ENCODE measurements at regions not wholly inside any gene's neighbourhood (a gene's known extent, or its start where the extent isn't known, plus 50 kb on each side); places are given as distances from the start of the nearest gene placed in this dataset.
"Not testable (repeated sequence)": the region's sequence is repeated elsewhere in the genome, so short reads cannot be mapped to it uniquely, and the experiment has no call there.

DNA sequence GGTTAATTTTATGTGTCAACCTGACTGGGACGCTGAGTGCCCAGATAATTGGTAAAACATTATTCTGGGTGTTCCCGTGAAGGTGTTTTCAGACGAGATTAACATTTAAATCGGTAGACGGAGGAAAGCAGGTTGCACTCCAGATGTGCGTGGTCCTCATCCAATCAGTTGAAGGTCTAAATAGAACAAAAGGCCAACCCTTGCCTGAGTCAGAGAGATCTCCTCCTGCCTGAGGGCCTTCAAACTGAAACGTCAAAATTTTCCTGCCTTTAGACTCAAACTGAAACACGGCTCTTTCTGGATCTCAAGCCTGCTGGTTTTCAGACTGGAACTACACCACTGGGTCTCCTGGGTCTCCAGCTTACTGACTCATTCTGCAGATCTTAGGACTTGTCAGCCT lies 70.9 kb downstream of the NPIPA5 start:
- H3K36me3 Mint-ChIP-seq; ATAC-seq; DNase-seq (ENCODE audit: low spot score in 2 of 2); H3K4me1 Mint-ChIP-seq; H3K9me3 Mint-ChIP-seq; H3K27ac Mint-ChIP-seq; H3K4me3 Mint-ChIP-seq: not testable (repeated sequence)

- not testable (repeated sequence) for H3K4me1 Mint-ChIP-seq; DNase-seq (ENCODE audit: low spot score in 2 of 2); ATAC-seq; H3K4me3 Mint-ChIP-seq; H3K9me3 Mint-ChIP-seq; H3K27ac Mint-ChIP-seq; H3K36me3 Mint-ChIP-seq
Observed at GRCh38 chr16:15305889-15306288, 72.2 kb downstream of the NPIPA5 start.

DNA sequence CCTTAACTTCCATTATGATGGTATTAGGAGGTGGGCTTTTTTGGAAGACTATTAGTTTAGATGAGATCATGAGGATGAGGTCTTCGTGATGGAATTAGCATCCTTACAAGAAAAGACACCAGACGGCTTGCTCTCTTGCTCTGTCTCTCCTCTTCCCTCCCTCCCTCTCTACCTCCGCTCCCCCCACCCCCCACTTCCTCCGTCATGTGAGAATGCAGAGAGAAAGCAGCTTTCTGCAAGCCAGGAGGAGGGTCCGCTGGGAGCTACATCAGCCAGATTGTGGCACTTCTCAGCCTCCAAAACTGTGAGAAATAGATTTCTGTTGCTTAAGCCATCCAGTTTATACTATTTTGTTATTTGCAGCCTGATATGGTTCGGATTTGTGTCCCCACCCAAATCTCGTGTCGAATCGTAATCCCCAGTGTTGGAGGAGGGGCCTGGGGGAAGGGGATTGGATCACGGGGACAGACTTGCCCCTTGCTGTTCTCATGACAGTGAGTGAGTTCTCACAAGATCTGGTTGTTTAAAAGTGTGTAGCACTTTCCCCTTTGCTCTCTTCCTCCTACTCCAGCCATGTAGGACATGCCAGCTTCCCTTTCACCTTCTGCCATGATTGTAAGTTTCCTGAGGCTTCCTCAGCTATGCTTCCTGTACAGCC lies 74.3 kb downstream of the NPIPA5 start:
- not testable (repeated sequence) for ATAC-seq

GRCh38 chr16:15297104-15297503 lies 81.0 kb downstream of the NPIPA5 start:
- H3K4me3 Mint-ChIP-seq; DNase-seq (ENCODE audit: low spot score in 2 of 2); H3K27ac Mint-ChIP-seq; H3K9me3 Mint-ChIP-seq; H3K36me3 Mint-ChIP-seq; H3K4me1 Mint-ChIP-seq; ATAC-seq: not testable (repeated sequence)

More for the DNA sequence above, 74.3 kb downstream of the NPIPA5 start:
- not testable (repeated sequence) for DNase-seq (ENCODE audit: low spot score in 2 of 2); H3K36me3 Mint-ChIP-seq; H3K27ac Mint-ChIP-seq; H3K4me3 Mint-ChIP-seq; H3K4me1 Mint-ChIP-seq; H3K9me3 Mint-ChIP-seq

- ATAC-seq; H3K4me1 Mint-ChIP-seq; H3K36me3 Mint-ChIP-seq; H3K9me3 Mint-ChIP-seq; DNase-seq (ENCODE audit: low spot score in 2 of 2); H3K27ac Mint-ChIP-seq; H3K4me3 Mint-ChIP-seq: not testable (repeated sequence)
Observed at GRCh38 chr16:15274796-15275195, 103.3 kb downstream of the NPIPA5 start.

DNA sequence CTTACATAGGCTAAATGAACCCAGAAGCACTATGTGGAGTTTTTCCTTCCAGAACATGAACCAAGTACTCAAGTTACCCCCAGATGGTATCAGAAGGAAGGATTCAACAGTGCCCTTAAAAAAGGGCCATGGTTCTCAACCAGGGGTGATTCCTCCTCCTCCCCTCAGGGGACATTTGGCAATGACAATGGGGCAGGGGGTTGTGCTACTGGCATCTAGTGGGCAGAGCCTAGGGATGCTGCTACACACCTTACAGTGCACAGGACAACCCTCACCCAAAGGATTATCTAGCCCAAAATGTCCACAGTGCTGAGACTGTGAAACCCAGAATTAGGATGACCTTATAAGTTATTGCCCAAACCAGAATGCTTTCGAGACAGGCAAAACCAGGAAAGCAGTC lies 104.1 kb downstream of the NPIPA5 start:
- not testable (repeated sequence) for ATAC-seq; DNase-seq (ENCODE audit: low spot score in 2 of 2); H3K9me3 Mint-ChIP-seq; H3K27ac Mint-ChIP-seq; H3K4me3 Mint-ChIP-seq; H3K36me3 Mint-ChIP-seq; H3K4me1 Mint-ChIP-seq

DNA sequence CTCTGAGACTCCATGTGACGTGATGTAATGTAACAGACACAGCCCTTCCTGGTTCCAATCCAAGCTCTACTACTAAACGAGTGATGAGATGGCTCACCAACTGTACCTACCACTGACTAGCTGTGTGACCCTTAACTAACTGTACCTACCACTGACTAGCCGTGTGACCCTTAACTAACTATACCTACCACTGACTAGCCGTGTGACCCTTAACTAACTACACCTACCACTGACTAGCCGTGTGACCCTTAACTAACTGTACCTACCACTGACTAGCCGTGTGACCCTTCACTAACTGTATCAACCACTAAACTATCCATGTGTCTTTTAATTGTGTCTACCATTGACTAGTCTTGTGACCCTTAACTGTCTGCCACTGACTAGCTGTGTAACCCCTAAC lies 111.2 kb downstream of the NPIPA5 start:
- H3K27ac Mint-ChIP-seq; H3K36me3 Mint-ChIP-seq; DNase-seq (ENCODE audit: low spot score in 2 of 2); ATAC-seq; H3K4me1 Mint-ChIP-seq; H3K4me3 Mint-ChIP-seq; H3K9me3 Mint-ChIP-seq: not testable (repeated sequence)

DNA sequence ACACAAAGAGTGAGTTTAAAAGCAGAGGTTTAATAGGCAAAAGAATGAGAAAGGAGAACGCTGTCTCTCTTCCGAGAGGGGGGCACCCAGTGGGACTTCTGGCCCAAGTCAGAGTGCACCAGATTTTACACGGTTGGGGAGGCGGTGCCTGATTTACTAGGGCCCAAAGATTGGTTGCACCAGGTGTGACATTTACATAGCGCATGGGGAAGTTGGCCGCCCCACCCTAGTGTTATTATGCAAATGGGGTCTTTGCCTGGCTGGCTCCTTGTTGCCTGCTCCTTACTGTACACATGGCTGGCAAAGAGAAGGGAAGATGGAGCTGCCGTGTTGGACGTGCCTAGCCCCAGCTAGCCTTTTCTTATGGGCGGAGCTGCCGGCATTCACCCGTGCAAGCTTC lies 115.9 kb downstream of the NPIPA5 start:
- H3K36me3 Mint-ChIP-seq; H3K9me3 Mint-ChIP-seq; DNase-seq (ENCODE audit: low spot score in 2 of 2); H3K27ac Mint-ChIP-seq; ATAC-seq; H3K4me3 Mint-ChIP-seq; H3K4me1 Mint-ChIP-seq: not testable (repeated sequence)

DNA sequence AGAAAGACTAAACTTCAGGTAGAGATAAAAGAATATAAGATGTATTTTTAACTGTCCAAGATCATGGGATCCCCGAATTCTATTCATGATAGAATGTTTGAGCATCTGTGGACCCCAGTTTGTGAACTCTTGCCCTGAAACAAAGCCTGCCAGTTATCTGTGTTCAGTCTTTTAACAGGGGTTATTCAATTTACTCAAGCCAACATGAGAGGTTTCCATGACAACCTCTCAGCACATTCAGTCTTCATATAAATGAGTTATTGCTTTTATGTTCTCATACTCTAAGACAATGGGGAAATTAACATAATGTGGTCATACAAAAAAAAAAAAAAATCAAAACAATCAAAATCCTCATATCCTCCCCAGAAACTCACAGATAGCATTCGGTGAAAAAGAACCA lies 130.1 kb downstream of the NPIPA5 start:
- not testable (repeated sequence) for ATAC-seq

GRCh38 chr16:15236674-15237323 lies 141.3 kb downstream of the NPIPA5 start:
- not testable (repeated sequence) for H3K27ac Mint-ChIP-seq; ATAC-seq; H3K36me3 Mint-ChIP-seq; H3K9me3 Mint-ChIP-seq; H3K4me3 Mint-ChIP-seq; H3K4me1 Mint-ChIP-seq; DNase-seq (ENCODE audit: low spot score in 2 of 2)

More for the DNA sequence above, 130.1 kb downstream of the NPIPA5 start:
- H3K36me3 Mint-ChIP-seq; H3K9me3 Mint-ChIP-seq; H3K27ac Mint-ChIP-seq; H3K4me3 Mint-ChIP-seq; H3K4me1 Mint-ChIP-seq; DNase-seq (ENCODE audit: low spot score in 2 of 2): not testable (repeated sequence)

- H3K27ac Mint-ChIP-seq; H3K9me3 Mint-ChIP-seq; H3K36me3 Mint-ChIP-seq; H3K4me1 Mint-ChIP-seq; H3K4me3 Mint-ChIP-seq; ATAC-seq; DNase-seq (ENCODE audit: low spot score in 2 of 2): not testable (repeated sequence)
Observed at GRCh38 chr16:15235140-15235539, 141.1 kb upstream of the RRN3 start.

DNA sequence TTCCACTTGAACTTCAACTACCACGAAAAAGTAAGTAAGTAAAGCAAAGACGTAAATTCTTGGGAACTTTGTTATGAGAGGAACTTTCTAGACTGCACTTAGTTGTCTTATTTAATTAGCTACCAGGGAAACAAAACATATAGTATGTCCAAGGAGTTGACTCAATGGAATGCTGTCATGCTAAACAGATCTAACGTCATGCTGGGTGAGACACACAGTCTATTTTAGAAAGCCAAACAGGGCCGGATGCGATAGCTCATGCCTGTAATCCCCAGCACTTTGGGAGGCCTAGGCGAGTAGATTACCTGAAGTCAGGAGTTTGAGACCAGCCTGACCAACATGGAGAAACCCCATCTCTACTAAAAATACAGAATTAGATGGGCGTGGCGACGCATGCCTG lies 140.6 kb upstream of the RRN3 start:
- not testable (repeated sequence) for DNase-seq (ENCODE audit: low spot score in 2 of 2); H3K9me3 Mint-ChIP-seq; H3K27ac Mint-ChIP-seq; H3K36me3 Mint-ChIP-seq; H3K4me3 Mint-ChIP-seq; ATAC-seq; H3K4me1 Mint-ChIP-seq

- not testable (repeated sequence) for H3K36me3 Mint-ChIP-seq; DNase-seq (ENCODE audit: low spot score in 2 of 2); H3K4me3 Mint-ChIP-seq; H3K9me3 Mint-ChIP-seq; ATAC-seq; H3K4me1 Mint-ChIP-seq; H3K27ac Mint-ChIP-seq
Observed at GRCh38 chr16:15230432-15230831, 136.4 kb upstream of the RRN3 start.

GRCh38 chr16:15229661-15230060 lies 135.6 kb upstream of the RRN3 start:
- H3K27ac Mint-ChIP-seq; H3K36me3 Mint-ChIP-seq; DNase-seq (ENCODE audit: low spot score in 2 of 2); H3K4me3 Mint-ChIP-seq; H3K9me3 Mint-ChIP-seq; H3K4me1 Mint-ChIP-seq; ATAC-seq: not testable (repeated sequence)

DNA sequence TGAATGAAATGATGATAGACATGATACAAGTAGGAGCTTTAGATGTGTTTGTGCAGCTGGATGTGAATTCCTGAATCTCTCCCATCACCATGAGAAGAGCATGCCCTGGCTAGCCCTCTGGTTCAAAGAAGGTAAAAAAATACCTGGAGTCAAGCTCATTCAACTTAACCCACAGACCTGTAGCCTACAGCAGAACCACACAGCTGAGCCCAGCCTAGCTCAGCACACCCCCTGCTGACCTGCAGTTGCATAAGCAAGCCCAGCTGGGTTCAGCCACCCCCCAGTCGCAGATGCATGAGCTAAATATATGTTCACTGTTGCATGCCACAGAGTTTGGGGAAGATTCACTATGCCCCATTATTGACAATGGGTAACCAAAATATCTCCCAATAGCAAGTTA lies 130.6 kb upstream of the RRN3 start:
- not testable (repeated sequence) for H3K36me3 Mint-ChIP-seq; H3K4me3 Mint-ChIP-seq; H3K9me3 Mint-ChIP-seq; H3K27ac Mint-ChIP-seq; ATAC-seq; H3K4me1 Mint-ChIP-seq; DNase-seq (ENCODE audit: low spot score in 2 of 2)

- not testable (repeated sequence) for H3K9me3 Mint-ChIP-seq; H3K4me3 Mint-ChIP-seq; DNase-seq (ENCODE audit: low spot score in 2 of 2); ATAC-seq; H3K36me3 Mint-ChIP-seq; H3K27ac Mint-ChIP-seq; H3K4me1 Mint-ChIP-seq
Observed at GRCh38 chr16:15223398-15223797, 129.3 kb upstream of the RRN3 start.

Data from stimulated activated effector memory CD8-positive, alpha-beta T cell treated with anti-CD3 and anti-CD28 coated beads, Interleukin-12 subunit alpha, Interleukin-12 subunit beta, amount 100 ng/mL, for 72 hours (primary cell).